WI38 (cell line): ENCODE measurements at regions not wholly inside any gene's neighbourhood (a gene's known extent, or its start where the extent isn't known, plus 50 kb on each side); places are given as distances from the start of the nearest gene placed in this dataset.

Experiments used
- H3K4me3 ChIP-seq: 2 replicates; pipeline ENCODE4 v1.5.1; 2011; ENCODE audit warnings: low read depth, mild to moderate bottlenecking, control low read depth, low read length
- TF ChIP-seq, protein P1 (sequence below): IDR thresholded peaks from 2 replicates; pipeline ENCODE4 v1.5.1; 2012; ENCODE audit warnings: low read depth, mild to moderate bottlenecking, control low read depth, low read length

GRCh38 chr10:14439451-14440259, 108.9 kb upstream of the FRMD4A start:
- TF ChIP-seq, protein P1, sequence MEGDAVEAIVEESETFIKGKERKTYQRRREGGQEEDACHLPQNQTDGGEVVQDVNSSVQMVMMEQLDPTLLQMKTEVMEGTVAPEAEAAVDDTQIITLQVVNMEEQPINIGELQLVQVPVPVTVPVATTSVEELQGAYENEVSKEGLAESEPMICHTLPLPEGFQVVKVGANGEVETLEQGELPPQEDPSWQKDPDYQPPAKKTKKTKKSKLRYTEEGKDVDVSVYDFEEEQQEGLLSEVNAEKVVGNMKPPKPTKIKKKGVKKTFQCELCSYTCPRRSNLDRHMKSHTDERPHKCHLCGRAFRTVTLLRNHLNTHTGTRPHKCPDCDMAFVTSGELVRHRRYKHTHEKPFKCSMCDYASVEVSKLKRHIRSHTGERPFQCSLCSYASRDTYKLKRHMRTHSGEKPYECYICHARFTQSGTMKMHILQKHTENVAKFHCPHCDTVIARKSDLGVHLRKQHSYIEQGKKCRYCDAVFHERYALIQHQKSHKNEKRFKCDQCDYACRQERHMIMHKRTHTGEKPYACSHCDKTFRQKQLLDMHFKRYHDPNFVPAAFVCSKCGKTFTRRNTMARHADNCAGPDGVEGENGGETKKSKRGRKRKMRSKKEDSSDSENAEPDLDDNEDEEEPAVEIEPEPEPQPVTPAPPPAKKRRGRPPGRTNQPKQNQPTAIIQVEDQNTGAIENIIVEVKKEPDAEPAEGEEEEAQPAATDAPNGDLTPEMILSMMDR: no peak
- no peak overlapping the region for H3K4me3 ChIP-seq

- TF ChIP-seq, protein P1: no peak
- H3K4me3 ChIP-seq: no peak overlapping the region
Observed at GRCh38 chr10:14438576-14438975, 107.9 kb upstream of the FRMD4A start.

DNA sequence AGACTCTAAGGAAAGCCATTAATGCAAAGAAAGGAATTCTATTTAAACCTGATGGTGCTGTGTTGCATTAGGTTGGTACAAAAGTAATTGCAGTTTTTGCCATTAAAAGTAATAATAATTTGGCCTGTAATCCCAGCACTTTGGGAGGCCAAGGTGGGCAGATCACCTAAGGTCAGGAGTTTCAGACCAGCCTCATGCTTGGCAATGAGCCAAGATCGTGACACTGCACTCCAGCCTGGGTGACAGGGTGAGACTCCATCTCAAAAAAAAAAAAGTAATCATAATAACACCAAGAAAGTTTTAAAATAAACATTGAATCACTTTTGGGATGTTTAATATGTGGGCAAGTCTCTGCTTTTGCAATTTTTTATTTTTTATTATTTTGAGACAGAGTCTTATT, 107.3 kb upstream of the FRMD4A start:
- TF ChIP-seq, protein P1: no peak
- no peak overlapping the region for H3K4me3 ChIP-seq

DNA sequence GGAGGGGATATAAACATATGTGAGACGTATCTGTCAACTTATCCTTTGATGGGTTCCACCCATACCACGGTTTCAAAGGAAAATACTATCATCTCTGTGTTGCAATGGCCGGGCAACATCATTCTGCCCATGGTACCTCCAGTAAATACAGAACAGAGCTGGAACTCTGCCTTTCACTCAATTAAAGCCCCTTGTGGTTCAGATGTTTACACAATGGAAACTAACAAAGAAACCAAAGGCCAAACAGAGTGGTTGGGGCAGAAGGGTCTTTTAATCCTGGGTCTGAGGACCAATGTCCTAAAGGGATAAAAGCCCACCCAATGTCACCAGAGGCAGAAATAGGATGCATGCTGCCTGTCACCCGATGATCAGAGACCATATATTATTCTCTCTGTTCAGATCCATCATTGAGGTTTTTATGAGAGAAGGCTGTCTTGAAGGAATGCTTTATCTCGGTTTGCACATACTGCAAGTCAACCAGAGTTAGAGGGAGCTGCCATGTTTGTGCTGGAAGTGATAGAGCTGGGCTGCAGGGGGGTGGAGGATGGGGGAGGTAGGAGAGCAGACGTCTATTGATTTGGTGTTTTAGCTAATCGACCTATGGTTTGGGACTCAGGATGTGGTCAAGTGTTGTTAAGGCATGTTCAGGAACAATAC, 105.4 kb upstream of the FRMD4A start:
- H3K4me3 ChIP-seq: no peak overlapping the region
- TF ChIP-seq, protein P1: no peak

- no peak overlapping the region for H3K4me3 ChIP-seq
- TF ChIP-seq, protein P1: no peak
Observed at GRCh38 chr10:14433147-14433546, 102.4 kb upstream of the FRMD4A start.

GRCh38 chr10:14431868-14432267, 101.1 kb upstream of the FRMD4A start:
- no peak overlapping the region for H3K4me3 ChIP-seq
- TF ChIP-seq, protein P1: no peak

DNA sequence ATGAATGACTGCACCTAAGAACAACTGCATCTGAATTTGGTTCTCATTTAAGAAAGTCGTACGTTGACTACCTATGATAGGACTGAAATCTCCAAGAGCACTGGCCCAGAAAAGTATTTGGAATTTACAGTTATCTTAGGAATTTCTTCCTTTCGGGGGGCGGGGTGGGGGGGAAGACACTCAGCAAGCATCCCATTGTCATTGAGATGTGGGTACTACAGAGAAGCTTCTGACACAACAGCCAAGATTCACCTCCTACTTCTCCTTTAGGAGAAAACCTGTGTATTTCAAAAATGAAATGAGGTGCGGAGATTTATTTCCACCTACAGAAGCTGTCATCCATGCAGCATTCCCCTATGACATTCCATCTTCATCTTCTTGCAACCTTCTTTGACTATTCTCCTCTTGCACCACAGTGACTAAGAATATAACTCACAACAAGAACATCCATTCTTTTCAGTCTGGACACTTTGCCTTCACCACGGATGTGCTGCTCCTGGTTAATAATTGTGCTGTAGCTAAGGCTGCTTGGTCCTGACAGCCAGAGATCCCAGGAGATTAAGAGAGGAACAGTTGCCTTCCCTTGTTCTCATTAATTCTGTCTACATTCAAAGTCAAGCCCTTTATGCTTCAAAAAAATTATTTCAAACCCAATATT, 98.4 kb upstream of the FRMD4A start:
- no peak overlapping the region for H3K4me3 ChIP-seq
- TF ChIP-seq, protein P1: no peak
